HPDE6-E6E7 (cell line): ENCODE measurements at regions not wholly inside any gene's neighbourhood (a gene's known extent, or its start where the extent isn't known, plus 50 kb on each side); places are given as distances from the start of the nearest gene placed in this dataset.

Experiments used
- DNase-seq: peaks from one replicate; pipeline ENCODE4 v3.0.0; 2011; ENCODE audit warnings: missing footprints; ENCODE audit errors: extremely low spot score

DNA sequence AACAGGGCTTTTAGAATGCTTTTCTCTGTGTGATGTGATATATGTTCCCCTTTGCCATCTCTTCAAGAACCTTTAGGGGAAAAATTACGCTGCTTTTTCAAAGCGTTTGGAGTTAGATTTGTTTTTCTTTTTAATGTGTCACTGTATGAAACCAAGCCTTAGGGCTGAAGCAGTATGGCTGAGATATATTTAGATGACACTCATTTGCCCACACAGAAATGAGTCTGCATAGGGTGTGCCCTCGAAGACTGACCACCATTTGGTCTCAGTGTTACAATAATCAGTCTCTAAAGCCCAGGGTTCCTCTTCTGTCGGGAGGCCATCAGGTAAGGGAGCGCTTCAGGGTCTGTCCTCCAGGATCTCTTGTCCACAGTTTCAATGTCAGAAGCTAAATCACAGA lies 213.0 kb upstream of the NCAM1 start:
- DNase-seq: no peak

DNA sequence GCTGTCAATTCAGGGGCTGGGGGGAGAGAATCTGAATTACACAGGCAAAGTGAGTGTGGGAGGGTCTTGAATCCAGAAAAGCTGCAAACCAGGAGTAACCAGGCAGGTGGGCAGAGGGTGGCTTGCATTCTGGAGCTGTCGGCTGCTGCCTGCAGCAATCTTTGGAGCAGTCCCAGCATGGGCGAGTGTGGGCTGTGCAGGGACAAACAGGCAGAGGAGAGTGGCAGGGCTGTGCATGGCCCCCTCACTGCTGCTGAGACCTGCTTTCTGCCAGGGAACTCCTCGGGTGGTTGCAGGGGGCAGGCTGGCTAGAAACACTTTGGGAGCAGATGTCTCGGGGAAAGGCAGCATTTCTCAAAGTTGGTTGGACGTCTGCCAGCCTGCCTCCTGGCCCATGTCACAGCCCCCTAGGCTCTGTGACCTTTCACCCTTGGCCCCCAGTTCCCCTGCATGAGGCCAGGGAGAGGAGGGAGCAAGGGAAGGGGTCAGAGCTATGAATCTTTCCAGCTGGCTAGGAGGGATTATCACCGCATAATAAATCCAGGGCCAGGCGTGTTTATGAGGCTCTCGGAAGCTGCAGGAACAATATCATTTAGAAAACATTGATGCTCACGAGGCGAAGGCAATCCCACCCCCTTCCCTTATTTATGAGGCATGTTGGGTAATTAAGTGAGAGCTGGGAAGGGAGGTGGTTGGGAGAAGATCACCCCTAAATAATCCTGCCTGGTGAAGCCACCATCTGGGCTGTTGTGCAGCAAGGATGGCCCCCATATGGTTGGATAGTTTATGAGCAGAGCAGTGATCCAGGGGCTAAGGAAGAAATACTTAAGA lies 212.3 kb upstream of the NCAM1 start:
- no peak for DNase-seq

DNA sequence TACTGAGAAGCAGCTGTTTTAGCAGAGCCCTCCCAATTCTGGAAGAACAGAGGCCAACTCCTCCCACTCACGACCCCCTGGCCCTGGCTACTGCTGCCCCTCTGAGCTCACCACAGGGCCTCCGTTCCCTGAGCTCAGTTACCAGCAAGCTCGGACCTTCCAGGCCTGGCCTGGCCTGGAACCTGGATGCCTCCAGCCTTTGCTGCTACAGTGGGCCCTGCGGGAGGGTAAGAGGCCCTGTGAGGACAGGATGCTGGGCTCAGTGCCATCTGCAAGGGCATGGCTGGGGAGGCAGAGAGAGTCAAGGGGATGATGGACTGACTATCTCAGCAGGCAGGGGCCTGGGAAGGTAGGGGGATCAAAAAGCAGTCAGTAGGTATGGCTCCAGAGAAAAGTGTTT lies 209.9 kb upstream of the NCAM1 start:
- DNase-seq: no peak

DNA sequence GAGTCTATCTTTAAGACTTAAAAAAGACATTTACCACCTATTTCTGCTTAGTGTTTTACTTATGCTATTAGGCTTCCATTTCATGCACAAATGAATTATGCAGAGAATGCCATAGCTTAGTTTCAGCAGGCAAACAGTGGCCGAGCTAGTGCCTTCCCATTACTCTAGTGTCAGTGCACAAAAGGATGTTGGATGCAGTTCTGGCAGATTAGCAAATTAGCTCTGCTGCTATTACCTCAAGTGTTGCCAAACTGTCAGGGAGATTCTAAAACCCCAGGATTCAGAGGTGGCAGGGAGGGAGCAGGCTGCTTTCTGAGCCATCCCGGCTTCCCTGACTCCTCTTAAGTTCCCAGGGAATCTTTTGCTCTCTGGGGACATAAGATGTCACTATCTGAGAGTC lies 209.4 kb upstream of the NCAM1 start:
- DNase-seq: no peak

DNA sequence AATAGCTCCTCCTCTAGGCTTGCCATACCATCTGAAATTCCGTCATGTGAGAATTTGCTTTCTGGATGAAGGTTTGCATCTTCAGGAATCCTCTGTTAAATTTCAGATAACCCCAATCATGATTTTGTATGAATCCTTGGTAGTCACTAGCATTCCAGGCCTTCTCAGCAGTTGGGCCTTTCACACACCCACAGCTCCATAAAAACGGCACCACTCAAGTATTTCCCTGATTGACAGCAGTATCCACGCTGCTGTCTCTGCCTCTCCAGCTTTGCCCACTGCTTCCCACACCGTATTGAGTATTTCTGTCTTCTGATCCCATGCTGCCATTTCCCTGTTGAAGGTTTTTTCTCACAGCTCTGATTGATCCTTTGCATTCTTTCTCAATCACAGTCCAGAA lies 208.7 kb upstream of the NCAM1 start:
- DNase-seq: no peak

DNA sequence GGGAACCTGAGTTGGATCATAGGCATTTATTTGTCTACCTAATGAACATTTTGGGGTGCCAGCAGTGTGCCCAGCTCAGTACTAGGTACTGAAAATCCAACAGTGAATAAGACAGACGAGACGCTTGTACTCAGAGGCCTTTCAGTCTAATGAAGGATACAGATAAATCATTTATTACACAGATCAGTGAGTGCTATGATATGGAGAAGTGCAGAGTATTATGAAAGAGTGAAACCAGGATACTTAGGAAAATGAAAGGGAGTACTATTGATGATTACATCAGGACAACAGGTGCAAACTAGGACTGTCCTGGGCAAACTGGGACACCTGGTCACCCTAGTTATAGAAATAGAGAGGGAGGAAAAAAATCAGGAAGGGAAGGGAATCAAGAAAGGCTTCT lies 207.5 kb upstream of the NCAM1 start:
- DNase-seq: no peak

DNA sequence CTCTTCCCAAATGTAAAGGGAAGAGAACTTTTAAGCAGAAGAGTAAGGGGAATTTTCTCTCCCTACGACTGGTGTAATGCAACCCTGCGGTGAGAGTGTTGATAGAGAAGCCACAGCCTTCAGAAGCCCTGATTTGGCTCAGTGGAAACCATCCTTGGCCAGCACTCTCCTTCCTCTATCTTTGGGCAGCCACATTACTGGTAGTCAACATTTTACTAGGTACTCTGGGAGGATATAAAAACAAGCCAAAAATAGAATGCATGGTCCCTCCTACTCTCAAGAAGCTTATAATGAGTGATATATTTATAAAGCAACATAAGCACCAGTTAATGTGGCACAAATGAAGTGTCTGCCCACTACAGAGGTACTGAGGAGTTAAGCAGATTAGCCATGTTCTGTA lies 201.8 kb upstream of the NCAM1 start:
- DNase-seq: no peak

DNA sequence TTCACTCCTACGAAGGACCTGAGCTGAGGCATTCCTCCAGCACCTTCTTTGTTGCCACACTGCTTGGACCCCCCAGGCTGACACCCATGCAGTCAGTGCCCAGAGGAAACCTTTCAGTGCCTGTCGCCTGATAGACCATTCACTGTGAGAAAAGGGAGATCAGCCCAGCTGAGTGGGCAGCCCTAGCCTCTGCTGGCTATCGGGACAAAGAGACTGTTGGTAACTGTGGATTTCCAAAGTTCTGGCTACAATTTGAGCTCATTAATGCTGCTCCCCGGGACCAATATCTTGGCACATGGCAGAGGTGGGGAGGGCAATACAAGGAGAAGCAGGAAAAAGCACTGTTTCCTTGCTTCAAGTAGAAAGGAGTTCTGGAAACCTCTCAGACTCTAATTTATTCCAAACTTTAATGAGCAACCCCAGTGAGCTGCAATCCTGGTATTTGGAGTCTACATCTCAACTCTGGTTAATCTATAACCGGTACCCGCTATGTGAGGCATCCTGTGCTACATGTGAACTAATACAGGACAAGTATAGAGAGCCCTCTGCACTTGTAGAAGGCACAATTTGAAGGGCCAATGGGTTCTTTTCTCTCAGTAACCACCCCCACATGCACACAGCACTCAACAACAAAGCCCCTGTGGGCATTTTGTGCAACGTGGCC lies 200.7 kb upstream of the NCAM1 start:
- DNase-seq: no peak

DNA sequence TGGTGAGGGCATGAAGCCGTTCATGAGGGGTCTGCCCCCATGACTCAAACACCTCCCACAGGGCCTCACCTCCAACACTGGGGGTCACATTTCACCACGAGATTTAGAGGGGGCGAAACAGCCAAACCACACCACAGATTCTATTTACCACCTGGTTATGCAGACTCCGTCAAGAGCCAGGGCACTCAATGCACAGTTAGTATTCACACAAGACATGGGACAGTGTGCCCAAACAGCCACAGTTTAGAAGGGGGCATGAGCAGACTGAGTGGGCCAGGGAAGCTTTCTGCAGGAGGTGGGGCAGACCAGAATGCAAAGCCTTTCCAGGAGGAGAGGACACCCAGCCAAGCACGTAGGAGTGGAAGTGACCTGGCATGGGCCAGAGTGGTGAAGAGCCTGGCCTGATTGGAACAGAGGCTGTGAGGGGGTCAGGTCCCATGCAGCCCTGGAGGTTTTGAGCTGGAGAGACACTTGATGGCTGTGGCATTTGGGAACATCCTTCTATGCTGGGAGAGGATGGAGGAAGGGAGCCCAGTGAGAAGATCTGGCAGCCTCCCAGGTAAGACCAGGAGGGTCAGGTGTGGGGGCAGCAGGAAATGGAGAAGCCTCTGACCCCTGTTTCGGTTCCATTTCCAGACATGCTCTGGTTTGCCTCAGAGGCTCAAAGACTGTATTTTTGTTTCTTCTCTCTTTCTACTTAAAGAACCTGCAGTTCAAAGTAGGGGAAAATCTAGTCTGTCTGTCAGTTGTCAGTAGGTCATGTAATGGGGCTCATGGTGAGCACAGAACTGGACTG lies 199.1 kb upstream of the NCAM1 start:
- no peak for DNase-seq

DNA sequence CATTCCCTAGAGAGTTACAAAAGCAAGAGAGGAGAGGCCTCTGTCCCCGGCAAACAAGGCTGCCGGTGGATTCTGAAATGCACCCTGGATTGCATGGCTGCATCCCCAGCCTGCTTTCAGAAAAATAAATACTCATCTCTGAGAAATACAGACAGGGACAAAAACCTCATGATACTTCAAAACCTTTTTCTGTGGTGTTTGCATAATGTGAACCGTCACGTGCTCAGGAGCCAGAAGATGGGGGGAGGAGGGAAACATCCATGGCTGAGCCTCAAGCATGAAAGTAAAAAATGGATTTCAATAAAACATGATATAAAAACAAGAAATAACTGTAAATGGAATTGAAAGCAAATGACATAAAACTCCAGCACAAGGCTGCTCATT lies 198.5 kb upstream of the NCAM1 start:
- DNase-seq: no peak

DNA sequence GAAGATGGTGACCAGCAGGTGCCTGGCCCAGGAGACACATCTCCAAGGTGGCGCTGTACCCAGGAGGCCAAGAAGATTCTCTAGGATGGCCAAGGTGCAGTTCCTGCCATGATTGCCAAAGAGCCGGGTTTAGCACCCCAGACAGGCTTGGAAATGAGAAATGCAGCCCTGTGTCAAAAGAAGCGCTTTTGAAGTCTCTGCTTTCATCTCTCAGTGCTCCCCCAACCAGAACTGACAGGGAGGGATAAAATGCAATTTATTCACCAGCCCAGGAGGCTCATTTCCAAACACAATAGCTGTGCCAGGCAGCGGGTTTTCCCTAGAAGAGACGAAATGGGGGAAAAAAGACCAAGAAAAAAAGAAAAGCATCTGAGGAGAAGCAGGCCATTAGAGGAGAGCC lies 195.9 kb upstream of the NCAM1 start:
- DNase-seq: no peak

DNA sequence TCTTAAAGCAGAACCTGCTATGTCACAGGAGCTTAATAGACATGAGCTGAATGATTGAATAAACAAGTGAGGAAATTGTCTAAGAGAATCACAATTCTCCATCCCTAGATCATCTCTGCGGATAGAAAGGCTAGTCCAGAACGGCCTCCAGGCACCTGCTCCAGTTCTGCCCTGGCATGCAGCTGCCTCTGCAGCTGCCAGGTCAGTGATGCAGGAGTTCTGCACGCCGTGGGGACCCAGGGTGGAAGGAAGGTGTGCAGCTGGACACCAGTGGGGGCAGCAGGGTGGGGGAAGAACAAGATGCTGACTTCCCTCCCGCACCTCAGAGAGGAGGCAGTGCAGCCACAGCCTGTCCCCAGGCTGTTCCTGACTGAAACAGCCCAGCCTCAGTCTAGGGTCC lies 192.1 kb upstream of the NCAM1 start:
- DNase-seq: no peak

DNA sequence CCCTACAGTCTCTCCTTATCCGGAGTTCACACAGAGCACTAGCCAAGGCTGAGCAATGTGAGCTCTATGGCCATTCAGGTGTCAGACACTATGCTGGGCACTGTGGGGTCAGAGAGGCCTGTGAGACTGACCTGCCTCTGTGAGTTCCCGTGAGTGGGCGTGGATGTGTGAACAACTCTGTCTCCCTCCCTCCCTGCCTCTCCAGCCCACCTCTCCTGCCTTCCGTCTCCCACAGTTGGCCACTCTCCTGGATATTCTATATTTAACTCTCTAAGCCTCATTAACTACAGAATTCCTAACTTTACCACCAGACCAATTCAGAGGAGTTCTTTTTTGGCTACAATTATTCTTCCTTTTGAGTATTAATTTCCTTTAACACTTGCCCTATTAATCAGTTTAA lies 191.6 kb upstream of the NCAM1 start:
- no peak for DNase-seq

DNA sequence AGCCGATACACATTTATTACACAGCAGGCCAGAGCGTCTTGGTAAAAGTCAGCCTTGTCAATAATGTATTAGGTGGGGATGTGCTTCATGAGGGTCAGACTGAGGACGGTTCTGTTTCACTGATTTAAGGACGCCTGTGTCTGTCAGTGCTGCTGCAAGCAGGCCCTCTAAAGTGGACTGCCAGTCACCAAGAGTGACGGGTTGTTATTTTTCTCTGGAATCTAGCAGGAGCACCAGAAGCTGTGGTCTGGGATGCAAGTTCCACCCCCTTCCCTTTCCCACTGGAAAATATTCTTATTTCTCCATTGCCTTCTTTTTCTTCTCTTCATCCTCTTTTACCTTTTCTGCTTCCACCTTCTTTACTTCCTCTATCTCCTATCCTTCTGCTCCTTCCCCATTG lies 191.2 kb upstream of the NCAM1 start:
- DNase-seq: no peak

DNA sequence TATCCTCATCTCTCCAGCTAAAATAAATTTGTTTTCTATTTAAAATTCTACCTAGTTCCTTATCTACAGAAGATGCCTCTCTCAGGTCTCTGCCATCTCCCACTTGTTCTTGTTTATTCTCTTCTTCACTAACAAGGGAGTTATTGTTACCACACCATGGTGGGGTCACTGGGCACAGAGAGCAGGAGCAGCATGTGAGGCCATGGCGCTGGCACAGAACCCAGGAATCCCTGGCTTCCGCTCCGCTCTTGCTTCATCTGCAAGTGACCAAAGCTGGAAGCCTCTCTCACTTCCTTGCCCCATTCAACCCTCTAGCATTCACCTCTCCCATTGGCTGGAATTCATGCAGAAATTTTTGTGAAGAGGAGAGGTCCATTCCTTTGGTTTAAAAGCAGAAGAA lies 190.7 kb upstream of the NCAM1 start:
- DNase-seq: no peak

DNA sequence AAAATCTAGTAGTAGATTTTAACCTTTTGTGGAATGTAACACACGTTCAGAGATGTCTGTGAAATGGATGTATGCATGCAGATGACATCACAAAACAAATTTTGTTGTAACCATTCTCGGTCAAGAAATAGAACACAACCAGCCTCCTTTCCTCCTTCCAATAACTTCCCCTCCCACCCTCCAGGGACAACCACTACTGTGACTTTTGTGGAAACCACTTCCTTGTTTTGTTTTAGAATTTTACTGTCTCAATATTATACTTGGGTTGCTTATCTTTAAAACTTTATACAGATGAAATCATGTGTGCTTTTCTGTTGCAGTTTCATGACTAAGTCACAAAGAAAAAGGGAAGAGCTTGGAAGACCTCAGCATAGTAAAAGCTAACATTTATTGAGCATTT lies 189.4 kb upstream of the NCAM1 start:
- no peak for DNase-seq

DNA sequence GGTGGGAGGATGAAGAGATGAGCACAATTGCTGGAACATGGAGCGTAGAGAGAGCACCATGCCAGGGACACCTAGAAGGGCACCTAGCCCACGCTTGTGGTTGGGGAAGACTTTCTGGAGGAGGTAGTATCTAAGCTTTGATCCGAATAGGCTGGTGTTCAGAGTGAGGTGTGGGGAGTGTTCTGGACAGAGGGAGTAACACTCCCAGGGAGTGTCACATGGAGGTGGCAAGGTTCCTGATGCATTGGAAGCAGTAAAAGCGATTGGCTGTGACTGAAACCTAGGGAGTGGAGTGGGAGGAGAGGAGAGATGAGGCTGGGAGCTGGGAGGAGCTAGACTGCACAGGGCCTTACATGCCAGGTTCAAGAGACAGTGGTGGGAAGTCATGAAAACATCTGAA lies 188.0 kb upstream of the NCAM1 start:
- DNase-seq: no peak

DNA sequence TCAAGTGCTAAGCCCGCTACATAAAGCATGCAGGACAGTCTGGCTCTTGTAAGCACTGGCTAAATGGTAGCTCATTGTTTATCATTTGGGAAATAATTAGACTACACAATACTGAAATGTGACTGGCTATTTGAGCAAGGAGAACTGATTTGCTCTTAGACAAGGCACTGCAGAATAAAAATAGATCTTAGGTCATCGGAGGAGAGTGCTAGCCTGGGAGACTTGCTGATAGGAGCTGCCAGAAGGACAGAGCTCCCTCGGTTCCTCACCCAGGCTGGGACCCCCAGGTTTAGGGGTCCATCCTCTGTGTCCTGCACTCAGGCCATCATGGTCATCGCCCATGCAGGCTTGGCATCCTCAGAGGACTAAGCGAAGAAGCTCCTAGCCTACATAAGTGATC lies 184.4 kb upstream of the NCAM1 start:
- no peak for DNase-seq

DNA sequence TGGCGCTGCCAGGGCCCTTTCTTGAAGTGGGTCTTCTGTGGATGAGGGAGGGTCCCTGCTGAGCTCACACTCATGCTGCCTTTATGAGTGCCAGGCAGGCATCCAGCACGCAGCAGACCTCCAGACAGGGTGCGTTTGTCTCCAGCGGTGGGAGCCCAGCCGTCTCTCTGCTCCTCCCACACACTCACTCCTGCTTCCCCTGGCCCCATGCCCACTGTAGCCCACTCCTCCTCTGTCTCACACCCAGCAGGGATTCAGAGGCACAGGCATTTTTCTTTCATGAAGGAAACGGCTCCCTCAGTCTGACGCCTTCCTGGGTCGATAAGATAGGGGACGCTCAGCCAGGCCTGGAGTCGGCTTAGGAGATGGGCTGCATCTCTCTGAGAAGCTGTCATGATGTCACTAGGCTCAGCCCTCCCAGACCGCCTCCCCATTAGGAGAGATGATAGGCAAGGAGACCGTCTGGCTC lies 183.9 kb upstream of the NCAM1 start:
- no peak for DNase-seq

DNA sequence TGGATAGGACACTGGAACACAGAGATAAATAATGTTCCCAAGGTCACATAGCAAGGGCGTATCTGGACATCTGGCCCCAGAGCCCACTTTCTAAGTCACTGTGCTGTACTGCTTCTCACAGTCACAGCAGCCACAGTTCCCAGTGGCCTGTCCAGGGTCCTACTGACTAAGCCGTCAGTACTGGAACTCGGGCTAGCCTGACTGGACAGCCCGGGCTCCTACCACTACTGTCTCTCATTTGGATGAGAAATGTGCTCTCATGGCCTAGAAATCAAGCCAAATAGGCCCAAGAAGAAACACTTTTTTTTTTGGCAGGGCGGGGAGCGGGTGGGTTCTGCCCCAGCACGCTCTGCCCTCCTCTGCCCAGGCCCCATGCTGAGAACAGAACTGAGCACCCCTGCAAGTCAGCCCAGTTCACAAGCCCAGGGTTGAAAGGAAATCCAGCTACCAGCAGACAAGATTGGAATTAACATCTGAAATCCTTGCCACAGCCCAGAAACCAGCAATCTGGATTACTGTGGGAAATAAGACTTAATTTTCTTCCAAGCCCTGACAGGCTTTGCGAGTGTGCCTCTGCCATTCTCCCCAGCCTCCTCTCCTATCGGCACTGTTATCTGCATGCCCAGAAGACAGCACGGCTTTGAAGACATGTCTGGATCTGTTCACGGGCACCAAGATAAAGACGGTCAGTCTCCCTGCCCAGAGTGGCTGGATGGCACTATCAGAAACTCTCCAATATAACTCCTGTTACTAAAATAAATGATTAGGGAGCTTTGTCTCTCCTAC lies 182.9 kb upstream of the NCAM1 start:
- no peak for DNase-seq

DNA sequence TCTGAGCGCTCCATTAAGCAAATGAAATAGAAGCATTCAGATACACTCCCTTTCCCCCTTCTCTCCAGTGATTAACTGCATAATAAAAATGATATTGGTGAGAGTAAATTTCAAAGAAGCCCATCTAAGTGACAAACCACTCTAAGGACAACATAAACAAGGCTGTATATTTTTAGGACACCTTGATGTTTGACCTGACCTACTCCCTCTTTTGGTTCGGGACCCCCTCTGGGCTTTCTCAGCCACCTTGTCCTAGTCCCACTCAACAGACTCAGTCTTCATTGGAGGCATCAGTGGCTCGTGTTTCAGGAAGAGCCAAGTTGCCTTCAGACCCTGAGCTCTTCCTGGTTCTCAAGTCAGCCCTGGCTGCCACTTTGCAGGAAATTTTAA lies 182.3 kb upstream of the NCAM1 start:
- DNase-seq: no peak
